ENCODE measurements at regions not wholly inside any gene's neighbourhood (a gene's known extent, or its start where the extent isn't known, plus 50 kb on each side); places are given as distances from the start of the nearest gene placed in this dataset.
"Not testable (repeated sequence)": the region's sequence is repeated elsewhere in the genome, so short reads cannot be mapped to it uniquely, and the experiment has no call there.

DNA sequence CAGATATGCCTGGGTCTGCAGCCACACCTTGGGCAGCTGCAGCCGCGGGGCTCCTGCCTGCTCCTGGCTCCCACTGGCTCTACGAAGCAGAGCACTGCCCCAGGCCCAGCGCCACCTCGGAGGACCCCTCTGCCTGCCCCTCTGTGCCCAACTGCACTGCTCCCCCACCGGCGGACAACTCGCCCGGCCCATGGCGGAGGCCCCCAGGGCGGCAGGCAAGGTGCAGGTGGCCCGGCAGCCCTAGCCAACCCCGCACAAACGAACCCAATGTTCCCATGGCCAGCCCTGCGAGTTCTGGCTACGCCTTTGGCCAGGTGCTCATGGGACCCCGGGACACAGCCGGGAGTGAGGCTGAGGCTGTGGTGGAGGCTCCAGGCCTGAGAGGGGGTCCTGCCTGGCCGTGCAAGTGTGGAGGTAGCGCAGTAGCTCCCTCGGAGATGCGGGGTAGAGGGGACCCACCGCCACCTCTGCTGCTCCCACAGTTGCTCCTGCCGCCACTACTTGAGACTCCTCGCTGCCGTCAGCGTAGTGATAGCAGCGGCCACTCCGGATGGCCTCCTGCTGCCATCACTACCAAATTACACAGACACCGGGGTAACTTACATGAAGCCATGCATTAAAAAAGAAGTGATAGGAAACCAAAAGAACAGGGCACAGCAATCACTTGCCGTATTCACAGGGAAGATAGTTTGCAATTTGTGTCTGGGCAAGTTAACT, 97.3 kb upstream of the SP4 start:
- no peak overlapping the region for H3K4me3 ChIP-seq (replicated peaks; ENCODE audit: low read depth, low read length)
- TF ChIP-seq, protein P1, sequence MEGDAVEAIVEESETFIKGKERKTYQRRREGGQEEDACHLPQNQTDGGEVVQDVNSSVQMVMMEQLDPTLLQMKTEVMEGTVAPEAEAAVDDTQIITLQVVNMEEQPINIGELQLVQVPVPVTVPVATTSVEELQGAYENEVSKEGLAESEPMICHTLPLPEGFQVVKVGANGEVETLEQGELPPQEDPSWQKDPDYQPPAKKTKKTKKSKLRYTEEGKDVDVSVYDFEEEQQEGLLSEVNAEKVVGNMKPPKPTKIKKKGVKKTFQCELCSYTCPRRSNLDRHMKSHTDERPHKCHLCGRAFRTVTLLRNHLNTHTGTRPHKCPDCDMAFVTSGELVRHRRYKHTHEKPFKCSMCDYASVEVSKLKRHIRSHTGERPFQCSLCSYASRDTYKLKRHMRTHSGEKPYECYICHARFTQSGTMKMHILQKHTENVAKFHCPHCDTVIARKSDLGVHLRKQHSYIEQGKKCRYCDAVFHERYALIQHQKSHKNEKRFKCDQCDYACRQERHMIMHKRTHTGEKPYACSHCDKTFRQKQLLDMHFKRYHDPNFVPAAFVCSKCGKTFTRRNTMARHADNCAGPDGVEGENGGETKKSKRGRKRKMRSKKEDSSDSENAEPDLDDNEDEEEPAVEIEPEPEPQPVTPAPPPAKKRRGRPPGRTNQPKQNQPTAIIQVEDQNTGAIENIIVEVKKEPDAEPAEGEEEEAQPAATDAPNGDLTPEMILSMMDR (IDR thresholded peaks at IDR 0.05; ENCODE audit: low read depth, low read length, missing control alignments), result no peak
- no peak for DNase-seq (ENCODE audit: extremely low read depth, low read depth)

DNA sequence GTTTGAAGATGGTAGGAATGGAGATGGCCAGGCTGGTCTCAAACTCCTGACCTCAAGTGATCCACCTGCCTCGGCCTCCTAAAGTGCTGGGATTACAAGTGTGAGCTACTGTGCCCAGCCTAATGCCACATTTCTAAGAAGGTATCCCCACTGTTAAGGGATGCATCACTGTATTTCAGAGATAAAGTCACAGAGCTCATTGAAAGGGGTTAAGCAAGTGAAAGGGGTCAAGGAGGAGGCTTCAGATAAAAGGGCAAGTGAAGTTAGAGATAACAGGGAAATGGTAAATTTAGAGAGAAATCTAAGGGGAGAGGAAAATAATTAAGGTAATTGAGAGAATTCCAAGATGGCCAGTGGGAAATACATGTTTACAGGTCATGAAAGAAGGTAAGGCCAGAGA, 93.0 kb upstream of the SP4 start:
- TF ChIP-seq, protein P1 (IDR thresholded peaks at IDR 0.05; ENCODE audit: low read depth, low read length, missing control alignments), result no peak
- DNase-seq (ENCODE audit: extremely low read depth, low read depth), result no peak
- no peak overlapping the region for H3K4me3 ChIP-seq (replicated peaks; ENCODE audit: low read depth, low read length)

DNA sequence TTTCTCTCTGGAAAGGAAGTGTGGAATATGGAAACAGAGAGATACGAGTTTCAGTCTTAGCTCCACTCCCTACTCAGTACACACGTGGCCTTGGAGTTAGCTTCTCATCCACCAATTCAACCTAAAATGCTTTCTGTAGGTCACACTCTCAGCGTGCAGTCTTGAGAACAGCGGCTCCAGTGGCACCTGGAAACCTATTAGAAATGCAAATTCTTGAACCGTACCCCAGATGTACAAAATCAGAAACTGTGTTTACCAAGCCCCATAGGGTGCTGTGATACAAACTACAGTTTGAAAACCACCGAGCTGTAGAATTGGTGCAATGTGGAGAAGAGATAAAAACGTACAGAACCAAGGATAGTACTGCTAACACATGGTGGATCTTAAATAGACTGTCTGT, 91.1 kb upstream of the SP4 start:
- no peak overlapping the region for H3K4me3 ChIP-seq (replicated peaks; ENCODE audit: low read depth, low read length)
- no peak for DNase-seq (ENCODE audit: extremely low read depth, low read depth)
- TF ChIP-seq, protein P1 (IDR thresholded peaks at IDR 0.05; ENCODE audit: low read depth, low read length, missing control alignments), result no peak

DNA sequence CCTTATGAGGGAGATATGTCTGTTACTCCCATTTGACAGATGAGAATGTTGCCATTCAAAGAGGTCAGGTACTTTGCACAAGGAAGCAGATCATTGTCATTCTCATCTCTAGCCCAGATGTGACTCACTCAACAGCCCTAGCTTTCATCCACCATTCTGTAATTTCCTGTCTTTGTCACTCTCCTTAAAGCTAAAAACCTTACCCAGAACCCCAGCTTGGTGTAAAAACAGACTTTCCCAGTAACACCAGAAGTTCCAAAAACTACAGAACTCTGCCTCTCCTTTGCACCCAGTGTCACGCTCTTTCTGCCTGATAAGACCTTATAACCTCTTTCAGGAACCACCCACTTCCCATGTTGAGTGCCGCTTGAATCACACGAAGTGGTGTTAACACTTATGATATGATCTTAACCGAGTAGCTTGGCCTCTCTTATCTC, 89.1 kb upstream of the SP4 start:
- TF ChIP-seq, protein P1 (IDR thresholded peaks at IDR 0.05; ENCODE audit: low read depth, low read length, missing control alignments), result no peak
- DNase-seq (ENCODE audit: extremely low read depth, low read depth), result no peak
- no peak overlapping the region for H3K4me3 ChIP-seq (replicated peaks; ENCODE audit: low read depth, low read length)

DNA sequence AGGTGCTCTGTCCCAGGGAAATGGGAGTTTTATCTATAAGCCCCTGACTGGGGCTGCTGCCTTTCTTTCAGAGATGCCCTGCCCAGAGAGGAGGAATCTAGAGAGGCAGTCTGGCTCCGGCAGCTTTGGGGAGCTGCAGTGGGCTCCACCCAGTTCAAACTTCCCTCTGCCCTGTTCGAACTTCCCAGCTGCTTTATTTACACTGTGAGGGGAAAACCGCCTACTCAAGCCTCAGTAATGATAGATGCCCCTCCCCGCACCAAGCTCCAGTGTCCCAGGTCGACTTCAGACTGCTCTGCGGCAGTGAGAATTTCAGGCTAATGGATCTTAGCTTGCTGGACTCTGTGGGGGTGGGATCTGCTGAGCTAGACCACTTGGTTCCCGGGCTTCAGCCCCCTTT, 83.0 kb upstream of the SP4 start:
- not testable (repeated sequence) for DNase-seq (ENCODE audit: extremely low read depth, low read depth); H3K4me3 ChIP-seq (replicated peaks; ENCODE audit: low read depth, low read length)

DNA sequence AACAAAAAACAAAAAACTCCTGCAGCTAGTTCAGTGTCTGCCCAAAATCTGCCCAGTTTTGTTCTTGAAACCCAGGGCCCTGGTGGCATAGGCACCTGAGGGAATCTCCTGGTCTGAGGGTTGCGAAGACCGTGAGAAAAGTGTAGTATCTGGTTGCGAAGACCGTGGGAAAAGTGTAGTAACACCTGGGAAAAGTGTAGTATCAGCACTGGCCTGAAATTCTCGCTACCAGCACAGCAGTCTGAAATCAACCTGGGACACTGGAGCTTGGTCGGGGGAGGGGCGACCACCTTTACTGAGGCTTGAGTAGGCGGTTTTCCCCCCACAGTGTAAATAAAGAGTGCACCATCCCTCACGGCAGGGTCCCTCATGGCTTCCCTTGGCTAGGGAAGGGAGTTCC, 82.5 kb upstream of the SP4 start:
- no peak overlapping the region for H3K4me3 ChIP-seq (replicated peaks; ENCODE audit: low read depth, low read length)
- TF ChIP-seq, protein P1 (IDR thresholded peaks at IDR 0.05; ENCODE audit: low read depth, low read length, missing control alignments), result no peak
- DNase-seq (ENCODE audit: extremely low read depth, low read depth), result no peak

DNA sequence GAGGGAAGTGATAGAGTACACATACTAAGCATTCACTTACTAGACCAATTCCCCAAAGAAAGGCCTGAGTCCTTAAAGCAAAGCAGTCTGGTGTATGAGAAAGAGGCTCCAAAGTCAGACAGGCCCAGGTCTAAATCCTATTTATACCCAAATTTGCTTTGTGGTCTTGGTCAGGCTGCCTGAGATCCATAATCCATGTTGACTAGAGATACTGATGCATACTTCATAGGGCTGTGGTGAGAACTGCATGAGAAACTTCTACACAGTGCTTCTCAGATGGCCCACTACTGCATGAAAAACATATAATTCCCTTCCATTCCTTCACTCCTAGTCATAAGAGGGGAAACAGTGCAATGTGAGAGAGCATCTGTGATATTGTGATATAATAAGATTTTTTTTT, 81.6 kb upstream of the SP4 start:
- no peak for DNase-seq (ENCODE audit: extremely low read depth, low read depth)
- TF ChIP-seq, protein P1 (IDR thresholded peaks at IDR 0.05; ENCODE audit: low read depth, low read length, missing control alignments), result no peak
- no peak overlapping the region for H3K4me3 ChIP-seq (replicated peaks; ENCODE audit: low read depth, low read length)

Measured in HFF-Myc (cell line).